SH-SY5Y (cell line): ENCODE measurements at regions not wholly inside any gene's neighbourhood (a gene's known extent, or its start where the extent isn't known, plus 50 kb on each side); places are given as distances from the start of the nearest gene placed in this dataset.

Experiments
- GATA2 ChIP-seq: IDR thresholded peaks from 2 replicates; pipeline ENCODE4 v1.6.1; 2011; ENCODE audit warnings: mild to moderate bottlenecking, low read depth, low read length
- GATA3 ChIP-seq: IDR thresholded peaks from 2 replicates; pipeline ENCODE4 v1.6.1; 2011; ENCODE audit warnings: low read depth, mild to moderate bottlenecking, low read length, moderate library complexity

DNA sequence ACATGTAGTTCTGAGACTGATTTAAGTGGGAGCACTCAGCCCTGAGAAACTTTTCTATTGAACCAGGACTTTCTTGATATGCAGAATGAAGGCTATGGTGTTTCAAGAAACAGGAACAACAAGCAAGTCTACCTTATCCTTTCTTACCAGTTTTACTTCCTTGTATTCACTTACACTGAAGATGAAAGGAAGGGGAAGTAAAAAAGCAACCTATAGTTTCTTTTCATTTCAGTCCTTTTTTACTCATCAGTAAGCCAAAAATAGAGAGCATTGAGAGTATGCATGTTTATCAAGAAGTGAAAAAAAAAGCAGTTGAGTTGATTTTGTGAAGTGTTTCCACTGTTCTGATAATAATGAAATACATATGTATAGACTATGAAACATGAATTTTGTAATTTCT, 1010.3 kb downstream of the AMY1C start:
- no peak for TF ChIP-seq GATA2
- no peak for TF ChIP-seq GATA3
